CD4-positive, alpha-beta T cell treated with Interleukin-10 for 1 hour (primary cell): ENCODE measurements at regions not wholly inside any gene's neighbourhood (a gene's known extent, or its start where the extent isn't known, plus 50 kb on each side); places are given as distances from the start of the nearest gene placed in this dataset.
"Not testable (repeated sequence)": the region's sequence is repeated elsewhere in the genome, so short reads cannot be mapped to it uniquely, and the experiment has no call there.

Experiments
- DNase-seq: peaks from one replicate; pipeline ENCODE4 v3.0.0-alpha.2; 2020

DNA sequence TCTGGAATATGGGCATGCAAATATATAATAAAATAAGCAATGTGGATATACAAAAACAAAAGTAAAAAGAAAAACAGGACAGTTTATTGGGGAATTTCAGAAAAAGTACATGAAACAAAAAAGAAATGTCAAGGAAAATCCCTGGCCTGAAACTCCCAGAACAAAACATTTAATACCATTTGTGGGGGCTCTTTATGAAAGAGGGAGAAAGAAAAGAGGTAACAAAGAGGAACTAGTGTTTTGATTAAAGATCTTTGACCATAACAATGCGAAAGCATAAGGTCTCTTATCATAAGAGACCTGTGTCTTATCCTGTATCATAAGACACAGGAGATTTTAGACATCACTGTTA lies 88.6 kb upstream of the ARID1B start:
- no peak for DNase-seq

- no peak for DNase-seq
Observed at GRCh38 chr6:156687789-156688619, 89.2 kb upstream of the ARID1B start.

DNA sequence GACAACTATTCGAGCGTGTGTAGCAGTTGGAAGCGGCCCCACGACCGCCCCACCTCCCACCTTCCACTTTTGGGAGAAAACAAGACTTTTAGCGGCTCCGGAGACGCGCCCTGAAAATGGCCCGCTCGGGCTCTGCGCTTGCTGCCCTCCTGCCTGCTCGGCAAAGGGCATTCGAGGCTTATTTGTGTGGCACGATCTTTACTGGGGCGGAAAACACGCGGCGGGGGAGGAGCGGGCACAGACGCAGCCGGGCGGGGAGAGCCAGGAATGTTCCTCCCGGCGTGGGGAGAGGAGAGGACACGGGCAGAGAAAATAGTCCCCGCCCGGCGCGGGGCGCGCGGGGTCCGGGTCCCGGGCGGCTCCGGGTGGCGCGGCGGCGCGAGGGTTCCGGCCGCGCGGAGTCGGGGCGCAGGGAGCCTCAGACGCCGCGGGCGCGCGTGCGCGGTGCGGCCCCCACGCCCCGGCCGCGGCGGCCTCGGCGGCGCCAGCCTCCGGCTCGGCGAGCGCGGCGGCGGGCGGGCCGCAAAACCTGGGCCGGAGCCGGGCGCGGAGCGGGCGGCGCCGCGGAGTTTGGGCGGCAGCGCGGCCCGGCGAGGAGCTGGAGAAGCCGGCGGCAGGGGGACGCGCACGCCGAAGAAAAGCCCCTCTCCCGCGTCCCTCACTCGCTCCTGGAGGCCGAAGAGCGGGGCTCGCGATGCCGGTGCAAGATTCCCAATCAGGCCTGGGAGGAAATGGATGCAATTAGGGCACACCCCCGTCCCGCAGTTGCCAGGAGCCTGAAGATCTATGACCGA lies 90.0 kb upstream of the ARID1B start:
- DNase-seq, result peak; percentile 83

DNA sequence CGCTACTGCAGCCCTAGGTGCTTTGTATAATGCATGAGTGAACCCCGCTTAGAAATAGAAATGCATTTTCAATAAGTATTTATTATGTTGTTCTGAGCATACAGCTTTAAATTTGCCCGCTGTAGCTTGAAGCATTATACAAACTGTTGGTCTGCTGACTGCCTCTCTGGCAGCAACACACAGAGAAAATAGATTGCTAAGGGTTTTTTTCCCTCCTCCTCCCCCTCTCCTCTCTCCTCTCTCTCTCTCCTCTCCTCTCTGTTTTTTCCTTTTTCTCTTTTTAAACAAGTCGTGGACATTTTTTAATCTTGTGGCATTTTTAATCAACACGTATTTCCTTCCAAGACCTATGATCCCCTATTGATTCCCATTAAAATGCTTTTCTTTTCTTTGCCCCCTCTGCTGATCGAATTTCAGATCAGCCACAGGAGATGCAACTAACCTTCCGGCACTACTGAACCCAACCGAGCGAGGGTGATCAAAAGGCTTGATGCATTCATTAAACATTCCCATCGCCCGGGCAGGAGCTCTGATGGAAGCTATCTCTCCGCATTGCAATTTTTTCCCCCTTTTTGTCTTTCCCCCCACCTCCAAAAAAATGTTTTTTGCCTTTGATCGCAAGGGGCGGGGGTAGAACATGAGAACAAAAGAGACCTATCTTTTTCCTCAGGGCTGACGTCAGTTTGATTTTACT lies 90.7 kb upstream of the ARID1B start:
- no peak for DNase-seq

GRCh38 chr6:156685823-156686222 lies 91.4 kb upstream of the ARID1B start:
- DNase-seq, result no peak

- DNase-seq, result no peak
Observed at GRCh38 chr6:156683821-156684220, 93.4 kb upstream of the ARID1B start.

DNA sequence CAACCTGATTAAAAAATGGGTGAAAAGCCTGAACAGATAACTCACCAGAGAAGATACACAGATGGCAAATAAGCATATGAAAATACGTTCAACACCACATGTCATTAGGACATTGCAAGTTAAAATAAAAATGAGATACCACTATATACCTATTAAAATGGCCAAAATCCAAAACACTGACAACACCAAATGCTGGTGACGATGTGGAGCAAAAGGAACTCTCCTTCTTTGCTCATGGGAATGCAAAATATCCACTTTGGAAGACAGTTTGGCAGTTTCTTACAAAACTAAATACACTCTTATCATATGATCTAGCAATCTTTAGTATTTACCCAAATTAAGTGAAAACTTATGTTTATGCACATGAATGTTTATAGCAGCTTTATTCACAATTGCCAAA lies 100.5 kb upstream of the ARID1B start:
- no peak for DNase-seq

GRCh38 chr6:156674197-156674596 lies 103.0 kb upstream of the ARID1B start:
- no peak for DNase-seq

- not testable (repeated sequence) for DNase-seq
Observed at GRCh38 chr6:156670097-156670496, 107.1 kb upstream of the ARID1B start.

GRCh38 chr6:156662025-156662445 lies 115.1 kb upstream of the ARID1B start:
- no peak for DNase-seq

DNA sequence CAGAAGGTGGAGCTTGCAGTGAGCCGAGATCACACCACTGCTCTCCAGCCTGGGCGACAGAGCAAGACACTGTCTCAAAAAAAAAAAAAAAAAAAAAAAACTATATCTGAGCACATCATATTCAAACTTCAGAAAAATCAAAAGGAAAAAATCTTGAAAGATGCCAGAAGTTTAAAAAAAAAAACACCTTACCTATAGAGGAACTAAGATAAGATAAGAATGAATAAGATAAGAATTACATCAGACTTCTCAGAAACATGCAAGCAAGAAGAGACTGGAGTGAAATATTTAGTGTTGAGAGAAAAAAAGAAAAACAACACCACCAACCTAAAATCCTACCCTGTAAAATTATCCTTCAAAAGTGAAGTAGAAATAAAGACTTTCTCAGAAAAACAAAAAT lies 116.8 kb upstream of the ARID1B start:
- no peak for DNase-seq

GRCh38 chr6:156659822-156660198 lies 117.4 kb upstream of the ARID1B start:
- no peak for DNase-seq

GRCh38 chr6:156658966-156659821 lies 118.0 kb upstream of the ARID1B start:
- no peak for DNase-seq

GRCh38 chr6:156658186-156658965 lies 118.8 kb upstream of the ARID1B start:
- no peak for DNase-seq

DNA sequence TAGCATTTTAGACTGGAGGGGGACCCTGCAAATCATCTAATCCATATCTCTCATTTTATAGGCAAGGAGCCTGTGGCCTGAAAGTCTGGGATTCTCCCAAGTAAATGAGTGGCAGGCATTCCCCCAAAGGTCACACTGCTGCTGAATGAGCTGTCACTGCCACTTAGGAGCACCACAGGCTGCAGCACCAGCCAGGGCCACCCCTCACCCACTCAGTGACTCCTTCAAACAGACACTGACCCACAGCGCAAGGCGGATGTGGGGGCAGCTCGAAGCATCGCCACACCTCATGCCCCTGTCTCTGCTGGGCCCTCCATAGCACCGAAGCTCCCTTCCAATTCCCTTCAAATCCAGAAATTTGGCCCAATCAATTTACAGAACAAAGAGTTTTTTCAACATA lies 119.9 kb upstream of the ARID1B start:
- DNase-seq, result no peak

- no peak for DNase-seq
Observed at GRCh38 chr6:156654919-156655918, 122.0 kb upstream of the ARID1B start.

GRCh38 chr6:156652231-156652750 lies 124.9 kb upstream of the ARID1B start:
- DNase-seq, result no peak

DNA sequence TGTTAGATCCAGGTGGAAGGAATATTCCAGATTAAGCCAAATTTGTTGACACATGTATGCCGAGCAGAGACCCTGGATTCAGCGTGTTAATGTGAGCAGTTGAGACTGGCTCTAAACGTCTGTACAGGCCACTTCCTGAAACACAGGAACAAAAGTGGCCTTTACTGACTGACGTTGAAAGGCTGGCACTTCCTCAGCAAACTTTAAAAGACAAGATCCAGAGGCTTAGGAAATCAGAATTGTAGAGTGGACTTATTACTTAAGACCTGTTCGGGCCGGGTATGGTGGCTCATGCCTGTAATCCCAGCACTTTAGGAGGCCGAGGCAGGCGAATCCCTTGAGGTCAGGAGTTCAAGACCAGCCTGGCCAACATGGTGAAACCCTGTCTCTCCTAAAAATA lies 125.7 kb upstream of the ARID1B start:
- no peak for DNase-seq

- no peak for DNase-seq
Observed at GRCh38 chr6:156650896-156651390, 126.2 kb upstream of the ARID1B start.

- DNase-seq, result no peak
Observed at GRCh38 chr6:156648616-156649015, 128.6 kb upstream of the ARID1B start.
